Choroid plexus epithelial cell (primary cell): ENCODE measurements at regions not wholly inside any gene's neighbourhood (a gene's known extent, or its start where the extent isn't known, plus 50 kb on each side); places are given as distances from the start of the nearest gene placed in this dataset.

Experiments used
- DNase-seq: peaks from one replicate; pipeline ENCODE4 v3.0.0-alpha.2; 2010; ENCODE audit warnings: low read depth
- H3K4me3 ChIP-seq: 2 replicates; pipeline ENCODE4 v1.5.1; 2011; ENCODE audit warnings: low read depth, mild to moderate bottlenecking, control low read depth, low read length, moderate library complexity
- TF ChIP-seq, protein P1 (sequence below): conservative IDR thresholded peaks from 2 replicates; pipeline ENCODE4 v1.5.1; 2011; ENCODE audit warnings: low read depth, mild to moderate bottlenecking, control low read depth, inconsistent platforms, low read length, moderate library complexity

DNA sequence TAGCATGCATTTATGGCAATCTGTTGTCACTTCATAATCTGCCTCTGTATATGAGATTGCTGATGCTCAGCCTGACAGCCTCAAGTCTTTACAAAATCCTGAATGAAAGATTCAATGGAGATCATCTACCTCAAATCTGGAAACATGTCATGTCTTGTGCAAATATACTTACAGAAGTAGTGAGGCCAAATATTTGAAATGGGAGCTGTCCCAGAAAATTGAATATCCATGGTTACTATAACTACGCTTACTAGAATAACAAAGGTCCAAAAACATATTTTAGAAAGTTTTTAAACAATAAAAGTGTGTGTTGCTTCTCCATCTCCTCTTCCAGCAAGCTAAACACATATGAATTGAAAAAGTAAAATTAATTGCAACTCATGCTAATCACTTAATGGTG, 133.2 kb upstream of the DPH6 start:
- TF ChIP-seq, protein P1, sequence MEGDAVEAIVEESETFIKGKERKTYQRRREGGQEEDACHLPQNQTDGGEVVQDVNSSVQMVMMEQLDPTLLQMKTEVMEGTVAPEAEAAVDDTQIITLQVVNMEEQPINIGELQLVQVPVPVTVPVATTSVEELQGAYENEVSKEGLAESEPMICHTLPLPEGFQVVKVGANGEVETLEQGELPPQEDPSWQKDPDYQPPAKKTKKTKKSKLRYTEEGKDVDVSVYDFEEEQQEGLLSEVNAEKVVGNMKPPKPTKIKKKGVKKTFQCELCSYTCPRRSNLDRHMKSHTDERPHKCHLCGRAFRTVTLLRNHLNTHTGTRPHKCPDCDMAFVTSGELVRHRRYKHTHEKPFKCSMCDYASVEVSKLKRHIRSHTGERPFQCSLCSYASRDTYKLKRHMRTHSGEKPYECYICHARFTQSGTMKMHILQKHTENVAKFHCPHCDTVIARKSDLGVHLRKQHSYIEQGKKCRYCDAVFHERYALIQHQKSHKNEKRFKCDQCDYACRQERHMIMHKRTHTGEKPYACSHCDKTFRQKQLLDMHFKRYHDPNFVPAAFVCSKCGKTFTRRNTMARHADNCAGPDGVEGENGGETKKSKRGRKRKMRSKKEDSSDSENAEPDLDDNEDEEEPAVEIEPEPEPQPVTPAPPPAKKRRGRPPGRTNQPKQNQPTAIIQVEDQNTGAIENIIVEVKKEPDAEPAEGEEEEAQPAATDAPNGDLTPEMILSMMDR: no peak
- no peak for DNase-seq

DNA sequence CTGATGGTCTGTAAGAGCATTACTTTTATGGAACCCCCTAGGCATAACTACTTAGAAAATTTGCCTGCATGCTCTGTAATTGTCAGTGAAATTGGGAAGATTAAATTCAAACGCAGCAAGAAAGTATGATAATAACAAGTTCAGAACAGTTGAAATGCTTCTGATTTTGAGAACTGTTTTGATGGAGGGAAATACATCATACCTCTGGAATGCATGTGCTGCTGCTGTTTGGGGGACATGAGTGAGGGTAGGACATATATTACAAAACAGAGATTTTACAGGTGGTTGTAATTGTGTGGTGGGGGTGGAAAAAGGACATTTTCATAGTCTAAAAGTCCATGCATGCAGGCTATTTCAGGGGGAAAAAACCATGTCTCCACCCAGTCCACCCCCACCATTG, 135.0 kb upstream of the DPH6 start:
- peak; percentile 61 for DNase-seq
- no peak overlapping the region for H3K4me3 ChIP-seq
- TF ChIP-seq, protein P1: no peak

More for the DNA sequence above, 133.2 kb upstream of the DPH6 start:
- no peak overlapping the region for H3K4me3 ChIP-seq

DNA sequence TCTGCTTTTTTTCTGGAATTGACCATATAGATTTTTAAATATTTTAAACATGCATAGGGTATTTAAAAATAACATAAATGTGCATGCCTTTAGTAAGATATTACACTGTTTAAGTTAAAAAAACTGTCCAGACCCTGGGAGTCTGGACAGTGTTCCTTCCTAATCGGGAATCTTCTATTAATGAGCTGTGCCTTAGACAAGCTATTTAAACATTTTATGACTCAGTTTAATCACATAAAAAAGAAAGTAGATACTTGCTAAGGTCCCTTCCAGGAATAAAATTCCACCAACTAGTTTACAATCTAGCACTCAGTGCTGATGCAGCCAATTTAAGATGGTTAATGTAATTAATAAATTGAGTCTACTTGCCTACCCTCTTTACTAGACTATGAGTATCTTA, 140.4 kb upstream of the DPH6 start:
- no peak overlapping the region for H3K4me3 ChIP-seq
- no peak for DNase-seq
- TF ChIP-seq, protein P1: no peak

DNA sequence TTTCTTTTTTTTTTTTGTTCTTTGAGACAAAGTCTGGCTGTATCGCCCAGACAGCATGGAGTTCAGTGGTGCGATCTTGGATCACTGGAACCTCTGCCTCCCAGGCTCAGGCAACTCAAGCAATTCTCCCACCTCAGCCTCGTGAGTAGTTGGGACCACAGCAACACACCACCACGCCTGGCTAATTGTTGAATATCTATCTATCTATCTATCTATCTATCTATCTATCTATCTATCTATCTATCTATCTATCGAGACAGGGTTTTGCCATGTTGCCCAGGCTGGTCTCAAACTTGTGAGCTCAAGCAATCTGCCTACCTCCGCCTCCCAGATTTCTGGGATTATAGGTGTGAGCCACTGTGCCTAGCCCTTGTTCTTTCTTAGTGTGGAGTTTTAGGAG, 143.3 kb upstream of the DPH6 start:
- no peak for DNase-seq
- no peak overlapping the region for H3K4me3 ChIP-seq
- TF ChIP-seq, protein P1: no peak

DNA sequence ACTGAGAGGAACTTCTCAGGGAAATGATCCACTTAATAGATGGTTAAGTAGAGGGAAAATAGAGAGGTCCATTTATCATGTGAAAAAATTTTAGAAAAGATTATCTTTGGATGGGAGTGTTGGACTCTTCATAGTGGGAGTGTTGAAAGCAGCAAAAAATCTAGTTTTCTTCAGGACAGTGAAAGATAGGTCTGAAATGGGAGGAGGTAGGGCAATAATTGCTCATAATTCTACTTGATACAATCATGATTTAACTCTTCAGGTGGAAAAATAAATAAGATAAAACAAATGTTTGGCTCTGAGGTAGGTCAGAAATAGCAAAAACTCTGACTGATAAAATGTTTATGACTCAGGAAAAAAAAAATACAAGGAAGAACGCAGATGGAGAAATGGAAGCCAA, 144.1 kb upstream of the DPH6 start:
- peak; percentile 33 for DNase-seq
- TF ChIP-seq, protein P1: no peak
- no peak overlapping the region for H3K4me3 ChIP-seq

DNA sequence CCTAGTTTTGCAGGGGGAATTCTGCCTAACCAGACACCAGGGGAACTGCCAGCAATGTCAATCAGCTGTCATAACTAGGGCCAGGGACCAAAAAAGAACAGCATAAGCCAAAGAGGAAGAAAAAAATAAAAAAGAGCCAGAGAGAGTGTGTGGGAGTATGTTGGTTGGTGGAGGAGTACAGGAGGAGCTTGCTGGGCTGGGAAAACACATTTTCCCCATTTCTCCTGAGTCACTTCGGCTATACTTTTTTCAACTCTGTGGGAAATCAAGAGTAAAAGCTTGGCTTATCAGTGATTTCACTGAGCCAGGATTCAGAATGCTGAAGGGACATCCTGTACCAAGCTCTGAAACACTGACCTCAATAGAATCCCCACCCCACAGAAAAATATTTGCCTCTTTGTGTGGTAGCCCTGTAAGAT, 144.7 kb upstream of the DPH6 start:
- peak; percentile 98 for DNase-seq
- no peak overlapping the region for H3K4me3 ChIP-seq
- TF ChIP-seq, protein P1: no peak

DNA sequence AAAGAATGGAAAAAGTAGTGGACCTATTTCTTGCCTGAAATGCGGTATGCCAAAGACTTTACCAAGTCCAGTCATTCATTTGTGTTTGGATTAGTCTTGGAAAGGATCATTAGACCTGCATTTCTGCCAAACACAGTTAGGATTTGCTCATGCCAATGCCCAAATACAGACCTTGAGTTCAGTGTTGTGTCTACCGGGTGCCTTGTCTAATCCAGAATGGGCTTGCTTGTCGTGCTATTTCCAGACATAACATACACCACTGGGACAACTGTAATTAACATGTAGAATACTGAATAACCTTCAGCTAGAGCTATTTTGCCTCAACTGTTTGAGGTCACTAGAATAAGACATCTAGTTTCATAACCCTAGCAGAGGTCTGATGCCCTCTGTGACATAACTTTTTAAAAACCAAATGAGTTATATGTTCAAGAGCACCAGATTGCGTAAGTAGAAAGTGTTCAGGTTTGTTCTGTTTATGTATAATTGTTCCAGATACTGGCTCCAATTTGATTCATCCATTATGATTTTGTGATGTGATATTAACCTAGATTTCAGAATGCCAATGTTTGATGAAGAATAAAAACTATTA, 145.3 kb upstream of the DPH6 start:
- TF ChIP-seq, protein P1: no peak
- no peak for DNase-seq

More for the DNA sequence above, 145.3 kb upstream of the DPH6 start:
- H3K4me3 ChIP-seq: no peak overlapping the region
